H1 (cell line): ENCODE measurements at regions not wholly inside any gene's neighbourhood (a gene's known extent, or its start where the extent isn't known, plus 50 kb on each side); places are given as distances from the start of the nearest gene placed in this dataset.
A peak's percentile ranks its signal among the peaks of the same experiment; 100 is the strongest.

Experiments
- CTCF ChIA-PET: fragments of 300-600 bp; sonication (Branson Sonifier 250); formaldehyde crosslinking; loops from one replicate; lab custom pipeline; 2021; ENCODE audit not compliant: partially characterized antibody; lab: Charles Lee
- POLR2A ChIA-PET: fragments of 300-600 bp; sonication (Branson Sonifier 250); formaldehyde crosslinking; loops from one replicate; lab custom pipeline; 2021; ENCODE audit warnings: inconsistent platforms; ENCODE audit not compliant: partially characterized antibody; lab: Charles Lee
- DNase-seq, 2 experiments: peaks; one replicate each; pipeline versions ENCODE4 v3.0.0 to v3.0.0-alpha.2; 2010 to 2022; ENCODE audit warnings: low spot score in 2 of 2, low read depth in 1 of 2, mixed read lengths in 1 of 2
- FAIRE-seq: peaks from 2 replicates; lab custom pipeline; 2011; peaks lifted over from hg19 to GRCh38; lab: Jason Lieb, UNC
- H2AFZ ChIP-seq: 2 replicates; pipeline ENCODE4 v1.8.1; 2012; ENCODE audit warnings: low read length, inconsistent platforms
- H2AK5ac ChIP-seq: 2 replicates; pipeline ENCODE4 v1.6.1; 2013; ENCODE audit warnings: low read depth, low read length
- H2BK120ac ChIP-seq: replicated peaks from 2 replicates; pipeline ENCODE3; 2013; ENCODE audit warnings: low read depth, low read length, inconsistent platforms
- H2BK12ac ChIP-seq: 2 replicates; pipeline ENCODE4 v1.6.1; 2013; ENCODE audit warnings: low read depth, low read length
- H2BK15ac ChIP-seq: 2 replicates; pipeline ENCODE4 v1.6.1; 2013; ENCODE audit warnings: low read length
- H2BK20ac ChIP-seq: 2 replicates; pipeline ENCODE4 v1.6.1; 2013; ENCODE audit warnings: low read length
- H2BK5ac ChIP-seq: 2 replicates; pipeline ENCODE4 v1.6.1; 2013; ENCODE audit warnings: low read depth, low read length
- H3K14ac ChIP-seq: 2 replicates; pipeline ENCODE4 v1.6.1; 2013; ENCODE audit warnings: inconsistent platforms; ENCODE audit not compliant: insufficient read length
- H3K18ac ChIP-seq: 2 replicates; pipeline ENCODE4 v1.6.1; 2013; ENCODE audit warnings: low read length; ENCODE audit errors: extremely low read depth
- H3K23ac ChIP-seq: 2 replicates; pipeline ENCODE4 v1.6.1; 2013; ENCODE audit warnings: inconsistent platforms; ENCODE audit not compliant: insufficient read length
- H3K23me2 ChIP-seq: 2 replicates; pipeline ENCODE4 v1.6.1; 2013; ENCODE audit warnings: low read depth, low read length
- H3K27ac ChIP-seq: 2 replicates; pipeline ENCODE4 v1.6.1; 2011; ENCODE audit warnings: low read depth, low read length, inconsistent platforms
- H3K27me3 ChIP-seq, 4 experiments: replicated peaks in 1 of 4; 1 replicate in 1 of 4; 2 replicates in 3 of 4; pipeline versions ENCODE4 v1.6.1 to v1.8.1; 2011 to 2013; ENCODE audit warnings: low read length in 3 of 4, mild to moderate bottlenecking in 3 of 4, inconsistent platforms in 2 of 4, mixed read lengths in 2 of 4, moderate library complexity in 1 of 4; ENCODE audit not compliant: control insufficient read depth in 3 of 4, insufficient read depth in 3 of 4; ENCODE audit errors: extremely low read depth in 1 of 4
- H3K36me3 ChIP-seq, 4 experiments: 2 replicates each; pipeline versions ENCODE4 v1.6.1 to v1.8.1; 2011 to 2013; ENCODE audit warnings: mild to moderate bottlenecking in 4 of 4, low read length in 3 of 4, moderate library complexity in 2 of 4, control low read depth in 1 of 4, inconsistent platforms in 1 of 4; ENCODE audit not compliant: insufficient read depth in 4 of 4, control insufficient read depth in 2 of 4
- H3K4ac ChIP-seq: replicated peaks from 2 replicates; pipeline ENCODE3; 2013; ENCODE audit warnings: low read length, low read depth, mixed read lengths, inconsistent platforms; ENCODE audit not compliant: insufficient read length
- H3K4me1 ChIP-seq, 4 experiments: replicated peaks in 1 of 4; 1 replicate in 1 of 4; 2 replicates in 3 of 4; pipeline versions ENCODE4 v1.6.1 to v1.8.1; 2011 to 2013; ENCODE audit warnings: low read length in 3 of 4, inconsistent platforms in 2 of 4, mixed read lengths in 1 of 4; ENCODE audit not compliant: insufficient read depth in 4 of 4, control insufficient read depth in 3 of 4
- H3K4me2 ChIP-seq, 2 experiments: 2 replicates each; pipeline versions ENCODE4 v1.6.1 to v1.8.1; 2011 to 2013; ENCODE audit warnings: low read depth in 2 of 2, low read length in 2 of 2, control low read depth in 1 of 2, inconsistent platforms in 1 of 2, mild to moderate bottlenecking in 1 of 2; ENCODE audit not compliant: insufficient read depth in 1 of 2
- H3K4me3 ChIP-seq, 4 experiments: fragments of 200-600, 300-600 bp in 1 of 4; sonication (generic), shearing (Covaris generic), sonication (Bioruptor Twin) in 1 of 4; 2 replicates each; pipeline versions ENCODE4 v1.5.1 to v1.8.1; 2011 to 2016; ENCODE audit warnings: low read length in 4 of 4, low read depth in 3 of 4, control low read depth in 2 of 4, inconsistent platforms in 2 of 4, mild to moderate bottlenecking in 2 of 4, mixed read lengths in 1 of 4, moderate library complexity in 1 of 4; ENCODE audit not compliant: insufficient read depth in 2 of 4; ENCODE audit errors: extremely low read depth in 1 of 4
- H3K56ac ChIP-seq: replicated peaks from 2 replicates; pipeline ENCODE3; 2013; ENCODE audit warnings: low read depth, mild to moderate bottlenecking, mixed read lengths, low read length, inconsistent platforms; ENCODE audit not compliant: insufficient read length
- H3K79me1 ChIP-seq: 2 replicates; pipeline ENCODE4 v1.6.1; 2013; ENCODE audit warnings: low read depth, low read length, control low read depth
- H3K79me2 ChIP-seq, 2 experiments: 2 replicates each; pipeline versions ENCODE4 v1.6.1 to v1.8.1; 2012 to 2013; ENCODE audit warnings: low read length in 2 of 2, mild to moderate bottlenecking in 2 of 2, inconsistent platforms in 1 of 2; ENCODE audit not compliant: insufficient read depth in 2 of 2, control insufficient read depth in 1 of 2
- H3K9ac ChIP-seq, 4 experiments: replicated peaks in 1 of 4; 1 replicate in 1 of 4; 2 replicates in 3 of 4; pipeline versions ENCODE4 v1.6.1 to v1.8.1; 2011 to 2013; ENCODE audit warnings: low read depth in 3 of 4, low read length in 3 of 4, control low read depth in 2 of 4, mild to moderate bottlenecking in 2 of 4, moderate library complexity in 2 of 4, inconsistent platforms in 1 of 4; ENCODE audit errors: extremely low read depth in 1 of 4
- H3K9me3 ChIP-seq, 2 experiments: 2 replicates each; pipeline versions ENCODE4 v1.6.1 to v1.8.1; 2012 to 2013; ENCODE audit warnings: mild to moderate bottlenecking in 2 of 2, moderate library complexity in 2 of 2, control low read depth in 1 of 2, inconsistent platforms in 1 of 2, low read depth in 1 of 2, low read length in 1 of 2, mixed read lengths in 1 of 2; ENCODE audit not compliant: insufficient read depth in 2 of 2
- H4K20me1 ChIP-seq, 2 experiments: replicated peaks in 1 of 2; 2 replicates each; pipeline versions ENCODE3 to v1.8.1; 2011 to 2013; ENCODE audit warnings: inconsistent platforms in 2 of 2, low read length in 2 of 2, mild to moderate bottlenecking in 1 of 2; ENCODE audit not compliant: insufficient read depth in 2 of 2, control insufficient read depth in 1 of 2
- H4K5ac ChIP-seq: 2 replicates; pipeline ENCODE4 v1.6.1; 2013; ENCODE audit warnings: low read length, low read depth, mixed read lengths, inconsistent platforms; ENCODE audit not compliant: insufficient read length
- H4K8ac ChIP-seq: 2 replicates; pipeline ENCODE4 v1.8.0; 2013; ENCODE audit warnings: mild to moderate bottlenecking, moderate library complexity, low read length, inconsistent platforms; ENCODE audit not compliant: insufficient read depth; ENCODE audit errors: extremely low read depth
- H4K91ac ChIP-seq: replicated peaks from 2 replicates; pipeline ENCODE3; 2013; ENCODE audit warnings: low read length, mixed read lengths, inconsistent platforms; ENCODE audit not compliant: insufficient read length
- GTF2F1 ChIP-seq: IDR thresholded peaks from 2 replicates; pipeline ENCODE4 v1.6.1; 2012; ENCODE audit warnings: low read depth, low read length, improper control_type of control experiment, borderline replicate concordance
- WGBS, 2 experiments: shearing (Covaris generic) in 1 of 2; methylation state at CpG; one replicate each; pipeline versions ENCODE4 v1.1.6 to v1.1.7; 2013 to 2015; ENCODE audit warnings: low lambda C conversion rate in 2 of 2, mixed read lengths in 2 of 2, inconsistent platforms in 1 of 2, low coverage in 1 of 2, missing lambda C conversion rate in 1 of 2; ENCODE audit not compliant: insufficient replicate concordance in 2 of 2, insufficient coverage in 1 of 2, insufficient read length in 1 of 2; ENCODE audit errors: extremely low coverage in 1 of 2, missing lambda C conversion rate in 1 of 2; 5-methylcytosine and 5-hydroxymethylcytosine counted together

GRCh38 chr2:125175415-125175814 lies 1150.3 kb downstream of the CNTNAP5 start:
- CTCF ChIA-PET = no interaction called here
- Histone ChIP-seq H2BK12ac (peak overlapping the region; percentile 85; the same call in 1 of the 2 replicates), H3K36me3 (no peaks in the 10 kb centered on the region), H4K8ac (no peak overlapping the region), H3K23ac (no peak overlapping the region), H2AK5ac (peak overlapping the region; percentile 65; the same call in 1 of the 2 replicates), H4K5ac (no peak overlapping the region), H3K4me2 (0 out of 4 replicates have a peak overlapping the region, but pooled peaks of 1 of the 2 experiments have one; percentile 14), H3K27ac (no peak overlapping the region), H3K27me3 (peaks cover 0 to under 1% (median 0%) of the 10 kb centered on the region in 4 experiments; a peak in 1 of 7 replicates), H3K79me2 (no peaks in the 10 kb centered on the region), H2BK5ac (peak overlapping the region; percentile 62; the same call in 1 of the 2 replicates), H3K23me2 (no peaks in the 10 kb centered on the region), H3K4me3 (no peak overlapping the region), H3K56ac (no peak overlapping the region), H3K9ac (no peak overlapping the region), H3K18ac (no peak overlapping the region), H4K20me1 (no peaks in the 10 kb centered on the region), H3K9me3 (no peaks in the 10 kb centered on the region), H2AFZ (0 out of 2 replicates have a peak overlapping the region, but pooled peaks have one; percentile 88), H3K4ac (peak overlapping the region; percentile 13), H3K4me1 (peaks cover 0 to 10% (median 2%) of the 10 kb centered on the region in 4 experiments; a peak in 1 of 7 replicates), H2BK20ac (peak overlapping the region; percentile 97; the same call in 1 of the 2 replicates), H2BK120ac (peak overlapping the region; percentile 12), H2BK15ac (no peak overlapping the region), H3K14ac (no peak overlapping the region), H4K91ac (no peak overlapping the region), H3K79me1 (no peaks in the 10 kb centered on the region)
- TF ChIP-seq GTF2F1 = no peak
- DNase-seq (no peak), FAIRE-seq (no peak)
- WGBS, 2 experiments = 100% methylated on average over 1 of the region's 1 CpG; no CpG with 5 or more reads in 1 of the 2 experiments
- POLR2A ChIA-PET = no interaction called here
